Neural crest cell (in vitro differentiated cells): ENCODE measurements at regions not wholly inside any gene's neighbourhood (a gene's known extent, or its start where the extent isn't known, plus 50 kb on each side); places are given as distances from the start of the nearest gene placed in this dataset.
A peak's percentile ranks its signal among the peaks of the same experiment; 100 is the strongest.

ENCODE experiments used
- DNase-seq: peaks from one replicate; pipeline ENCODE4 v3.0.0; 2021; ENCODE audit warnings: low read depth, mixed read lengths, low spot score
- H3K27ac Mint-ChIP-seq: one replicate; pipeline ENCODE4 v1.8.0; 2021; ENCODE audit warnings: mild to moderate bottlenecking, mixed read lengths; ENCODE audit not compliant: unreplicated experiment
- H3K27me3 Mint-ChIP-seq: 2 replicates; pipeline ENCODE4 v1.8.0; 2021; ENCODE audit warnings: low read depth, mild to moderate bottlenecking, mixed read lengths
- H3K36me3 Mint-ChIP-seq: 2 replicates; pipeline ENCODE4 v1.8.0; 2021; ENCODE audit warnings: low read depth, mild to moderate bottlenecking, mixed read lengths
- H3K4me1 Mint-ChIP-seq: 2 replicates; pipeline ENCODE4 v1.8.0; 2021; ENCODE audit warnings: mixed read lengths
- H3K4me3 Mint-ChIP-seq: one replicate; pipeline ENCODE4 v1.8.0; 2021; ENCODE audit warnings: mild to moderate bottlenecking, mixed read lengths
- H3K9me3 Mint-ChIP-seq: 2 replicates; pipeline ENCODE4 v1.8.0; 2021; ENCODE audit warnings: mixed read lengths
- TF ChIP-seq, protein P1 (sequence below): fragments of 200-600 bp; sonication (generic); conservative IDR thresholded peaks from 2 replicates; pipeline ENCODE4 v1.5.0; 2021; ENCODE audit warnings: antibody characterized with exemption, mild to moderate bottlenecking

GRCh38 chr1:157409927-157410326 is 142.4 kb downstream of the FCRL5 start:
- Mint-ChIP-seq H3K4me3 (no peak overlapping the region), H3K27ac (peak overlapping the region; percentile 57), H3K27me3 (peaks cover 2% of the 10 kb centered on the region), H3K9me3 (no peaks in the 10 kb centered on the region), H3K36me3 (no peaks in the 10 kb centered on the region), H3K4me1 (no peaks in the 10 kb centered on the region)
- TF ChIP-seq, protein P1, sequence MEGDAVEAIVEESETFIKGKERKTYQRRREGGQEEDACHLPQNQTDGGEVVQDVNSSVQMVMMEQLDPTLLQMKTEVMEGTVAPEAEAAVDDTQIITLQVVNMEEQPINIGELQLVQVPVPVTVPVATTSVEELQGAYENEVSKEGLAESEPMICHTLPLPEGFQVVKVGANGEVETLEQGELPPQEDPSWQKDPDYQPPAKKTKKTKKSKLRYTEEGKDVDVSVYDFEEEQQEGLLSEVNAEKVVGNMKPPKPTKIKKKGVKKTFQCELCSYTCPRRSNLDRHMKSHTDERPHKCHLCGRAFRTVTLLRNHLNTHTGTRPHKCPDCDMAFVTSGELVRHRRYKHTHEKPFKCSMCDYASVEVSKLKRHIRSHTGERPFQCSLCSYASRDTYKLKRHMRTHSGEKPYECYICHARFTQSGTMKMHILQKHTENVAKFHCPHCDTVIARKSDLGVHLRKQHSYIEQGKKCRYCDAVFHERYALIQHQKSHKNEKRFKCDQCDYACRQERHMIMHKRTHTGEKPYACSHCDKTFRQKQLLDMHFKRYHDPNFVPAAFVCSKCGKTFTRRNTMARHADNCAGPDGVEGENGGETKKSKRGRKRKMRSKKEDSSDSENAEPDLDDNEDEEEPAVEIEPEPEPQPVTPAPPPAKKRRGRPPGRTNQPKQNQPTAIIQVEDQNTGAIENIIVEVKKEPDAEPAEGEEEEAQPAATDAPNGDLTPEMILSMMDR, result no peak
- DNase-seq, result no peak

- no peak for DNase-seq
- TF ChIP-seq, protein P1, result no peak
- Mint-ChIP-seq H3K27me3 (no peaks in the 10 kb centered on the region), H3K9me3 (no peaks in the 10 kb centered on the region), H3K4me3 (no peak overlapping the region), H3K4me1 (peaks cover 2% of the 10 kb centered on the region), H3K36me3 (no peaks in the 10 kb centered on the region), H3K27ac (no peak overlapping the region)
Measured at GRCh38 chr1:157407917-157408525, 144.3 kb downstream of the FCRL5 start.

DNA sequence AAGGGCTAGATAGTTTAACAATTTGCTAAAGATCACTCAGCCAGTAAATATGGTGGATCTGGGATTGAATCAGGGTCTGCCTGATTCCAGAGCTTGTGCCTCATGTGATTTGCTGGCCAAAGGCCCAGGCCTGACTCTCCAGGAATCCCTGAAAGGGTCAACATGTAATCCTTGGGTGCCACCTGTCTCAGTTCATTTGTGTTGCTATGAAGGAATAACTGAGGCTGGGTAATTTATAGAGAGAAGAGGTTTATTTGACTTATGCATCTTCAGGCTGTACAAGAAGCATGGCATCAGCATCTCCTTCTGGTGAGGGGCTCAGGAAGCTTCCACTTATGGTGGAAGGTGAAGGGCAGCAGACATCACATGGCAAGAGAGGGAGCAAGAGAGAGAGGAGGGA is 144.9 kb downstream of the FCRL5 start:
- Mint-ChIP-seq H3K9me3 (no peaks in the 10 kb centered on the region), H3K27ac (no peak overlapping the region), H3K4me3 (no peak overlapping the region), H3K27me3 (no peaks in the 10 kb centered on the region), H3K36me3 (no peaks in the 10 kb centered on the region), H3K4me1 (peaks cover 4% of the 10 kb centered on the region)
- TF ChIP-seq, protein P1, result no peak
- no peak for DNase-seq

GRCh38 chr1:157405662-157406061 is 146.7 kb downstream of the FCRL5 start:
- no peak overlapping the region for H3K4me3 Mint-ChIP-seq
- DNase-seq, result no peak
- H3K27ac Mint-ChIP-seq, result no peak overlapping the region
- H3K36me3 Mint-ChIP-seq, result no peaks in the 10 kb centered on the region
- H3K4me1 Mint-ChIP-seq, result peaks cover 4% of the 10 kb centered on the region
- no peaks in the 10 kb centered on the region for H3K9me3 Mint-ChIP-seq
- TF ChIP-seq, protein P1, result no peak
- H3K27me3 Mint-ChIP-seq, result peaks cover 5% of the 10 kb centered on the region

GRCh38 chr1:157404614-157405013 is 147.7 kb downstream of the FCRL5 start:
- DNase-seq, result no peak
- no peaks in the 10 kb centered on the region for H3K36me3 Mint-ChIP-seq
- peaks cover 4% of the 10 kb centered on the region for H3K4me1 Mint-ChIP-seq
- TF ChIP-seq, protein P1, result no peak
- no peak overlapping the region for H3K27ac Mint-ChIP-seq
- no peaks in the 10 kb centered on the region for H3K9me3 Mint-ChIP-seq
- H3K27me3 Mint-ChIP-seq, result peaks cover 5% of the 10 kb centered on the region
- no peak overlapping the region for H3K4me3 Mint-ChIP-seq
